Suprapubic skin (tissue), 4 donors: ENCODE measurements at regions not wholly inside any gene's neighbourhood (a gene's known extent, or its start where the extent isn't known, plus 50 kb on each side); places are given as distances from the start of the nearest gene placed in this dataset.

Experiments used
- DNase-seq, 2 donors: peaks; one replicate each; pipeline ENCODE4 v3.0.0-alpha.2; 2019; ENCODE audit warnings: low spot score in 2 of 2
- H3K27ac ChIP-seq: fragments of 200-600 bp; sonication (generic); one replicate; pipeline ENCODE4 v1.5.1; 2019
- H3K27me3 ChIP-seq: fragments of 200-600 bp; sonication (generic); one replicate; pipeline ENCODE4 v1.5.1; 2019
- H3K36me3 ChIP-seq: fragments of 200-600 bp; sonication (generic); one replicate; pipeline ENCODE4 v1.5.1; 2019
- H3K4me1 ChIP-seq: fragments of 200-600 bp; sonication (generic); one replicate; pipeline ENCODE4 v1.5.1; 2019
- H3K4me3 ChIP-seq: fragments of 200-600 bp; sonication (generic); one replicate; pipeline ENCODE4 v1.5.1; 2019; ENCODE audit warnings: mild to moderate bottlenecking
- H3K9me3 ChIP-seq: fragments of 200-600 bp; sonication (generic); one replicate; pipeline ENCODE4 v1.5.1; 2019
- CTCF ChIP-seq, 2 donors: fragments of 200-600 bp in 1 of 2; fragments of 450-650 bp in 1 of 2; sonication (generic) in 1 of 2; IDR thresholded peaks; one replicate each; pipeline ENCODE4 v1.5.1; 2016 to 2019; ENCODE audit warnings: antibody characterized with exemption in 2 of 2, mild to moderate bottlenecking in 1 of 2, moderate library complexity in 1 of 2
- EP300 ChIP-seq: sonication (generic); formaldehyde crosslinking; IDR thresholded peaks from one replicate; pipeline ENCODE4 v1.6.1; 2017; ENCODE audit warnings: antibody characterized with exemption
- POLR2A ChIP-seq, 2 donors: fragments of 450-650 bp; IDR thresholded peaks; one replicate each; pipeline ENCODE4 v1.6.1; 2017; ENCODE audit warnings: antibody characterized with exemption in 2 of 2, mild to moderate bottlenecking in 2 of 2, moderate library complexity in 2 of 2
- POLR2AphosphoS5 ChIP-seq, 3 donors: sonication (generic); formaldehyde crosslinking; IDR thresholded peaks; one replicate each; pipeline ENCODE4 v1.6.1; 2017; ENCODE audit warnings: antibody characterized with exemption in 3 of 3
- WGBS: methylation state at CpG from one replicate; pipeline ENCODE4 v1.1.5; 2018; 5-methylcytosine and 5-hydroxymethylcytosine counted together

GRCh38 chr11:19598456-19598855 is 114.2 kb upstream of the NAV2 start:
- DNase-seq: no peak
- Histone ChIP-seq H3K27ac (no peak overlapping the region), H3K27me3 (no peaks in the 10 kb centered on the region), H3K4me3 (no peak overlapping the region), H3K4me1 (peaks cover 11% of the 10 kb centered on the region), H3K9me3 (no peaks in the 10 kb centered on the region), H3K36me3 (no peaks in the 10 kb centered on the region)
- TF ChIP-seq POLR2A (IDR thresholded peaks at IDR 0.05): no peak
- WGBS: 64% methylated on average over 3 of the region's 3 CpGs

- Histone ChIP-seq H3K4me3 (no peak overlapping the region), H3K27me3 (no peaks in the 10 kb centered on the region), H3K36me3 (no peaks in the 10 kb centered on the region), H3K27ac (no peak overlapping the region), H3K4me1 (peaks cover 11% of the 10 kb centered on the region), H3K9me3 (no peaks in the 10 kb centered on the region)
- WGBS: 95% methylated on average over 5 of the region's 5 CpGs
- DNase-seq: no peak
- no peak for TF ChIP-seq POLR2A (IDR thresholded peaks at IDR 0.05)
- no peak for TF ChIP-seq CTCF (IDR thresholded peaks at IDR 0.05)
- no peak for TF ChIP-seq EP300
- no peak for TF ChIP-seq POLR2AphosphoS5 (IDR thresholded peaks at IDR 0.05)
These were observed 114.8 kb upstream of the NAV2 start for GRCh38 chr11:19597876-19598275.

- H3K27me3 ChIP-seq: no peaks in the 10 kb centered on the region
- no peak overlapping the region for H3K27ac ChIP-seq
- H3K4me1 ChIP-seq: peaks cover 11% of the 10 kb centered on the region
- H3K36me3 ChIP-seq: no peaks in the 10 kb centered on the region
- 69% methylated on average over 1 of the region's 1 CpG for WGBS
- DNase-seq: no peak
- TF ChIP-seq POLR2AphosphoS5 (IDR thresholded peaks at IDR 0.05): no peak
- TF ChIP-seq CTCF (IDR thresholded peaks at IDR 0.05): no peak
- no peak for TF ChIP-seq POLR2A (IDR thresholded peaks at IDR 0.05)
- TF ChIP-seq EP300: no peak
- no peak overlapping the region for H3K4me3 ChIP-seq
- no peaks in the 10 kb centered on the region for H3K9me3 ChIP-seq
These were observed 115.4 kb upstream of the NAV2 start for GRCh38 chr11:19597206-19597605.

- peaks cover 11% of the 10 kb centered on the region for H3K4me1 ChIP-seq
- DNase-seq: peak in 1 of 2 donors; percentile 80
- no peaks in the 10 kb centered on the region for H3K27me3 ChIP-seq
- no peaks in the 10 kb centered on the region for H3K9me3 ChIP-seq
- TF ChIP-seq POLR2A (IDR thresholded peaks at IDR 0.05): peak in 1 of 2 donors; percentile 19
- TF ChIP-seq EP300: no peak
- TF ChIP-seq CTCF (IDR thresholded peaks at IDR 0.05): no peak
- no peak for TF ChIP-seq POLR2AphosphoS5 (IDR thresholded peaks at IDR 0.05)
- no peaks in the 10 kb centered on the region for H3K36me3 ChIP-seq
- peak overlapping the region; percentile 85 for H3K27ac ChIP-seq
- H3K4me3 ChIP-seq: no peak overlapping the region
- 49% methylated on average over 10 of the region's 12 CpGs for WGBS
These were observed 116.5 kb upstream of the NAV2 start for GRCh38 chr11:19595840-19596751.

GRCh38 chr11:19595499-19595839 is 117.2 kb upstream of the NAV2 start:
- Histone ChIP-seq H3K9me3 (no peaks in the 10 kb centered on the region), H3K4me1 (peaks cover 11% of the 10 kb centered on the region), H3K36me3 (no peaks in the 10 kb centered on the region), H3K27ac (no peak overlapping the region), H3K4me3 (no peak overlapping the region), H3K27me3 (no peaks in the 10 kb centered on the region)
- WGBS: 93% methylated on average over 2 of the region's 2 CpGs
- no peak for DNase-seq
- TF ChIP-seq EP300: no peak
- no peak for TF ChIP-seq POLR2AphosphoS5 (IDR thresholded peaks at IDR 0.05)
- no peak for TF ChIP-seq CTCF (IDR thresholded peaks at IDR 0.05)
- no peak for TF ChIP-seq POLR2A (IDR thresholded peaks at IDR 0.05)
